IPS DF 19.7 (cell line): ENCODE measurements at regions not wholly inside any gene's neighbourhood (a gene's known extent, or its start where the extent isn't known, plus 50 kb on each side); places are given as distances from the start of the nearest gene placed in this dataset.

Experiments
- DNase-seq: peaks from one replicate; pipeline ENCODE4 v3.0.0-alpha.2; 2013; ENCODE audit warnings: low read depth, low spot score

DNA sequence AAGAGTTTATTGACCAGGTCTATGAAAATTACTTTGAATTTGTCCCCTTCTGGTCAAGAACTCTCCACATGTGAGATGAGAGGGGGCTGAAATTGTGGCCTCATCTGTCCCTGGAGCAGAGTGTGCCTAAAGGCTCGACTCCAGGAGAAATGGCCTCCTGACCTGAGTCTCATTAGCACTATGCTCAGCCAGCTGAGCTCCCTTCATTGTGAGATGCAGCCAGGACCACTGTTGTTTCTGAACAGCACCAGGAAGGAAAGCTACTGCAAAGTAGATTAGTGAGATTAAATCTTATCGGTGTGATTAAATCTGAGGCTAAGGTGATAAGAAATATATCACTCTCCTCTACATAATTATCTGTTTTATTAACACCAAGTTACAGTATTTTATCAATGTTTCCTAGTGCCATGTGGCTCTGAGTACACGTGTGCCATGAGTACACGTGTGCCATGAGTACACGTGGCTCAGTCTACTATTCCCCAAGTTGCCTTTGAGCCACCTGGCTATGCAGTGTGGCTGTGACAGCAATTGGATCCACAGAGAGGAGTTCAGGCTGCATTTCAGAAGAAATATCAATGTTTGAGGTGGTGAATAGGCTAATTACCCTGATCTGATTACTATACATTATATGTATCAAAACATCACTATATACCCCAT, 126.9 kb downstream of the IPMK start:
- DNase-seq = no peak

DNA sequence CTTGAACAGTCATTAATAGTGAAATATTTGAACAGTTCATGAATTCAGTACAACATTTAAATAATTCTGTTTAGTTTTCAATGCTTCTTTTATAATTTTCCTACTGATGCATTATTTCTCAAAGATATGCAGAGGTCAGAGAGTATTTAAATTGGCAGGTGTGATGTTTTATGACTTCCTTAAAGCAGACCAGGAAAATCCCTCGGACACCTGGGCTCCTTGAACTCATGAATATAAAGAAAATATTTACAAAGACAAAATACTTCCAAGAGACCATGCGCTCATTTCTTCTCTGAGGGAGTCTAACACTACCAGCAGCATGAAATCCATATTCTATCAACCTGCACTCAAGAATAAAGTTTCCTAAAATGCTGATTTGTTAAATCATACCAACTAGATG, 127.6 kb downstream of the IPMK start:
- DNase-seq = no peak

DNA sequence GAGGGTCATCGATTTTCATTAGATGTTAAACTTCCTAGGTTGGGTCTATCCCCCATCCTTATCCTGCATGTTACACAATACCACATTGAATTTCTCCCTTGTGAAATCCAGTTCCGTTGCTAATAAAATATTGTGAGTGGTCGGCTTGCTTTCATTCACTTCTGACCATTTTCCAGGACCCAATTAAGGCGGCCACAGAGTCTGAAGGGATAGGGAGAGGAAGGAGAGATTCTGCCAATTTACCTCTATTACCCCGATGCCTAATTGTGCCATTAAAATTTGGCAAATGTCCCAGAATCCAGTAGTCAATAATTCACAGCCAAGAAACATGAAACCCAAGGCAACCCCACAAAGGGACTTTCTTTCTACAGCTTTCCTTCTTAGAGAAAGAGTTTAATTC, 129.9 kb downstream of the IPMK start:
- DNase-seq = no peak

GRCh38 chr10:58115218-58116050, 152.3 kb downstream of the IPMK start:
- no peak for DNase-seq

DNA sequence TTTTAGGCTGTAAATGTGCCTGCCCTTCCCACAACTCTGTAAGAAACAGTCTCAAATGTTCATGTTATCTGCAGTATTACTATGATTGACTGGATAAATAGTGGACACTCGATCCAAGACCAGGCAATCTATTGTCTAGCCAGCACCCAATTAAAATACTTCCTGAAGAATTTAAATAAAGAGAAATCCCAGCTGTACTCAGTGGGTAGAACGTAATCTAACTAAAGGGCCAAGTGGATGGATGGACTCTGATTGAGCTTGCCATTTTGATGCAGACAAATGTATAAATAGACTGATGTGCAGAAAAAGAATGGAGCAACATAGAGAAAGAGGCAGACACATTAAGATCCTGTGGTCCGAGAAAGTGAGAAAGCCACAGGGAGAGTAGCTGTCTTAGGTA, 158.0 kb downstream of the IPMK start:
- no peak for DNase-seq

DNA sequence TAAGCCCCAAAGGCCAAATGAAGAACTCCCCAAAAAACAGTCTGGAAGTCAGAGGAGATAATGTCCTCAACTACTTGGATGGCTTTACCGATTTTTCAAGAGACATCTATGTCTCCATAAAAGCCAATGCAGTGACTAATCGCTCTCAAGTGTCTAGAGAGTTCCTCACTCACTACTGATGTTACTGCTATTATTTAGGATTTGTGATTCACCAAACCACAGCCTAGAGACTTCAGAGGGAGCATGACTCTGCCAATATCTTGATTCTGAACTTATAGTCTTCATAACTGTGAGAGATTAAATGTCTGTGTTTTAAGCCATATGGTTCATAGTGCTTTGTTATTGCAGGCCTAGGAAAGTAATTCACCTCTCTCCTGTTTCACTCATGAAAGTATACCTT, 160.2 kb downstream of the IPMK start:
- no peak for DNase-seq

GRCh38 chr10:58106211-58107035, 161.3 kb downstream of the IPMK start:
- DNase-seq = no peak

- no peak for DNase-seq
These were observed 163.3 kb downstream of the IPMK start for GRCh38 chr10:58104351-58104751.

DNA sequence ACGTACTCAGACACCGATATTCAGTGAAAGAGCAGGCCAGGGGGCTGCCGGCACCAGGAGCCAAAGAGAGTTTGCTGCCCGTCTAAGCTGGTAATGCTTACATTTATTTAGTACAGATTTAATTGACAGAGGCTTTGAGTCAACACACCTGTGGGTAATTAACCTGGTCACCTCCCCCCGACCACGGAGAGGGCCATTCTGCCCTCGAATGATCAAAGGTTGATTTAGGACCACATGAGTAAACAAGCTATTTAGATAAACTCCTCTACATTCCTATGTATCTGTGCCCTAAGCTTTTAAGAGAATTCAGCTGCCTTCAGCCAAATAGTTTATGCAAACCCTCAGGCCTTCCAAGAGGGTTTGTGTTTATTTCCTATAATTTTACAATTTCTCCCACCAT, 164.8 kb downstream of the IPMK start:
- DNase-seq = no peak

- DNase-seq = no peak
These were observed 166.0 kb downstream of the IPMK start for GRCh38 chr10:58101682-58102081.

DNA sequence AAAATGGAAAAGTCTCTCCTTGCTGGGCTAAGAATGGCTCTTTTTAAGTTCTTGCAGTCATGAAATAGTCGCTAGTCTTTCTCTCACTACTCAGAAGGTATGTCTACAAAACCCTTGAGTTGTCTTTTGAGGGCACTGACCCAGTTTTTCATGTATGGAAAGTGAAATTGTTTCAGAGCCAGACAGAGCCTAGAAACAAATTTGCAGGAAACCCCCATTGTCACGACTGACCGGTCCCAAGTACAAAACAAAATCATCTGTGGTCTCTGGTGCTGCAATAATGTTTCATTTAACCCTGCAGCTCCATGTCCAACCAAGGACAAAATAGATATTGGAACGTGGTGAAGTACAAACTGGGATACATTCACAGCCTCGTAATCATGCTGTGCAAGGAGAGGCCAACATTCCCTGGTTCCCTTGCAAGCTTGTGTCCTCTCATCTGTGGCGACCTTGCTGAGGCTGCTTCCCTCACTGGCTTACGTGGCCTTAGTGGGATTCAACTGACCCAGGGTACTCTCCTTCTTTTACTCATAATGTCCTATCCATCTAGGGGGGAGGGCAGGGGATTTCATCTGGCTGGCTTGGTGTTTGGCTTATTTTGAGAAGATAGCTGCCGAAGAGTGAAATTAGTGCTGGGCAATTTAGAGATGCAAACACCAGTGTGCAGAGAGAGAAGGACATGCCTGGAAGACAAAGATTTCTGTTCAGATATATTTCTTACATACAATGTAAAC, 172.5 kb downstream of the IPMK start:
- DNase-seq = no peak

- no peak for DNase-seq
These were observed 175.8 kb downstream of the IPMK start for GRCh38 chr10:58091886-58092285.

DNA sequence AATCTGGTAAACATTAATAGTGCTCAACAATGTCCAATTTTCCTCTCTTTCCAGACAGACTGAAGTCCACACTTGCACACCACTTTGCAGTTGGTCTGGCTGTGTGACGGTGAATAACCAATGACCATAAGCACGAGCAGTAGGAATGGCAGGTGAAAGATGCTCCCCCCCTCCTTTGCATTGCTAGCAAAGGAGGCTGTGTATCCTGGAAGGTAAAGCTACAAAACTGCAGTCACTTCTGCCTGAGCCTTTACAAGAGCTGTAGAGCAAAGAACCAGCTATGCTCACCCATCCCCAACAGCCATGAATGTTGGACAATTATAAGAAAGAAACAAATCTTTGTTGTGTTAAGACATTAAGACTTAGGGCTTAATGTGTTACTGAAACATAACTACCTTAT, 178.0 kb downstream of the IPMK start:
- no peak for DNase-seq

GRCh38 chr10:58087896-58088295, 179.8 kb downstream of the IPMK start:
- DNase-seq = no peak

GRCh38 chr10:58086763-58087150, 180.9 kb downstream of the IPMK start:
- no peak for DNase-seq

DNA sequence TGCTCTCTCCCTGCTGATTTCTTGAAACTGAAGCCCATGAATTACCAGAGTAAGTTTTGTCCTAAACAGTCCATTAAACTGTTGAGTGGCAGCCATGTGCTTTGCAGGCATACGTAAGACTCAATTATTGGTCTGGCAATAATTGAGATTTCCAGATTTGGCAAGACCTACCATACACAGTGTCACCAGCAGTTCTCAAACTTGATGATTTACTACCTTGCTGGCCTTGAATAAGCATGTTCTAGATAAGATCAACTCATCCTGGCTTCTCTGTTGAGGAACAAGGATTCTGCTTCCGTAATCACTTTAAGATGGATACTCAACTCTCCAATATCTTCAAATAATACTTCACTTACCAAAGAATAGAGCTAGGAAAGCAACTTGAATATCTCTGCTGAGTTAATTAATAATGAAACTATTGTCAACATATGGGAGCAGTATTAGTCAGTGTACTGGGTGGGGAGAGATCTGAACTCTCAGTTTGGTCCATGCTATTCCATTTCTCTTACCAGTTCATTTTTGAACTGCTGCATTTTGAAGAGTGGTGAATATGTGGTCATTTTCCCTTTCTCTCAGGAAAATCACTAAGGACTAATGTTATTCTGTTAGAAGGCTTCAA, 181.4 kb downstream of the IPMK start:
- DNase-seq = no peak

GRCh38 chr10:58082248-58082647, 185.4 kb downstream of the IPMK start:
- no peak for DNase-seq

DNA sequence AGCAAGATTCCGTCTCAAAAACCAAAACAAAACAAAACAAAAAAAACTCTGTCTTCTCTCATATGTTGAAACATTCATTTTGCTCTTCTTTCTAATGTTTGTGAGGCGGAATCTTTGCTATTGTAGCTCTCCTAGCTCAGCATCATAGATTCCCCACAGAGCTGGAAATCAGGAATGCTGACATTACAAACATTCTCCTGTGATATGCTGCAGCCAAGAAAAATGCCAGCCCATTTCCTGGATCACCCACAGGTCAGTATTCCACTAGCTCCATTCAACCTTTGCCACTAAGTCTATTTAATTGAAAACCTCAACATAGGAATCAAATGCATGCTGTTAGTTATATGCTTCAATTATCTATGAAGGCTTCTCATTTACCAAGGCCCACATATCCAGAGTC, 186.3 kb downstream of the IPMK start:
- no peak for DNase-seq

- no peak for DNase-seq
These were observed 188.2 kb downstream of the IPMK start for GRCh38 chr10:58079461-58079860.

DNA sequence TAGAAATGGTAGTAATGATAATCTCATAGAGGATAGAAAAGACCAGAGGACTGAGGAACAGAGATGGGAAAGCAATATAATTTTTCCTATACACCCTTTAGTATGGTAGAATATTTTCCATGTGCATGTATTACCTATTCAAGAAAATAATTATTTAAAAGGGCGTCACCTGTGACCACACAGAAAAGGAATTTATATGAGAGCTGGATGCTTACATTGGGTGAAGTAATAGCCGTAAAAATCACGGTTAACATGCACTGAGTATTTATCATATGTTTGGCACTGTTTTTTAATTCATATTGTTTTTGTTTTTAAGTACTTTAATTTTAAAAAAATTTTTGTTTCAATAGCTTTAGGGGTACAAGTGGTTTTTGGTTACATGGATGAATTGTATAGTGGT, 195.1 kb downstream of the IPMK start:
- no peak for DNase-seq

DNA sequence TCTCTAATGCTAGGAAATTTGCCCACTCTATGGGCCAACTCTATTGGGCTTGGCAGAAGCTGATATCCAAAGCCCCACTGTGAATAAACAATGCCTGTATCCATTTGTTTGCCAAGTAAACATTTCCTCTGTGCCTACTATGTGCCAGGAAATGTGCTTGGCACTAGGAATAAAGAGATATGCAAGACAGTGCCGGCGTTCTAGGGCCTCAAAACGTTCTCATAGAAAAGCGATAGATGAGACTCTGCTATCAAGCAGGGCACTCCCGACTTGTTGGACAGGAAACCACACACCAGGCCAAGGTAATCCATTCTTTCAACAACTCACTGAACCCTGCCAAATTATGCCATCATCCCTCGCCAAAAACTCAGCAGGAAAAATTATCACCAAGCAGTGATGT, 196.7 kb downstream of the IPMK start:
- no peak for DNase-seq
